OCI-LY7 (cell line): ENCODE measurements at regions not wholly inside any gene's neighbourhood (a gene's known extent, or its start where the extent isn't known, plus 50 kb on each side); places are given as distances from the start of the nearest gene placed in this dataset.

Experiments used
- CTCF ChIP-seq: fragments of 200-600 bp; sonication (generic); conservative IDR thresholded peaks from 2 replicates; pipeline ENCODE4 v1.5.1; 2014; ENCODE audit warnings: mild to moderate bottlenecking, antibody characterized with exemption, low read length, moderate library complexity, mixed read lengths
- EZH2phosphoT487 ChIP-seq: fragments of 200-600 bp; sonication (generic); IDR thresholded peaks from 2 replicates; pipeline ENCODE4 v1.6.1; 2018; ENCODE audit warnings: low read depth, borderline replicate concordance, mild to moderate bottlenecking, mixed run types, antibody characterized with exemption, low read length, moderate library complexity, mixed read lengths

DNA sequence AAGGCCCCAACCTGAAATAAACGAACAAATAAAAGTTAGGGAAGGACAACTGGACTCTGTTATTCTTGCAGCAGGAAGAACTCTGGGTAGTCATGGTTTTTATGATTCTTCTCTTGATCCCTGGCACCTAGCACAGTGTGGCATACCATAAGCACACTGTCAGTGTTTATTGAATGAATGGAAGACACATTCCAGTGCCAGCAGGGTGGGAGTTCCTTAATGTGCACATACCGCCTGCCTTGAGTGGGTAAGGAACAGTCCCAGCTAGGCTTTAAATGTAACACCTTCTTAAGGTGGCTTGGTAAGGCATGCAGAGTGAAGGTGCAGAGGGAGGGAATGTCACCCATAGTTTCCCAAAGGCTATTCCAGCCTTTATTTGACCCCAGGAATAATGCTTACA, 162.9 kb upstream of the CEP162 start:
- TF ChIP-seq CTCF (no peak), EZH2phosphoT487 (no peak)
